H1 (cell line): ENCODE measurements at regions not wholly inside any gene's neighbourhood (a gene's known extent, or its start where the extent isn't known, plus 50 kb on each side); places are given as distances from the start of the nearest gene placed in this dataset.

Source experiments
- BACH1 ChIP-seq: IDR thresholded peaks from 2 replicates; pipeline ENCODE4 v1.6.1; 2012; ENCODE audit warnings: low read length, improper control_type of control experiment
- EGR1 ChIP-seq: IDR thresholded peaks from 2 replicates; pipeline ENCODE4 v1.6.1; 2011; ENCODE audit warnings: low read depth, low read length, borderline replicate concordance
- TAF7 ChIP-seq: optimal IDR thresholded peaks from 2 replicates; pipeline ENCODE3; 2011; ENCODE audit warnings: low read depth, mild to moderate bottlenecking, inconsistent platforms, low read length, moderate library complexity, borderline replicate concordance
- TF ChIP-seq, protein P1 (sequence below), 3 experiments: IDR thresholded peaks; 1 replicate in 2 of 3; 2 replicates in 1 of 3; pipeline versions ENCODE4 v1.5.1 to v1.6.1; 2011; ENCODE audit warnings: low read length in 3 of 3, mild to moderate bottlenecking in 3 of 3, inconsistent platforms in 2 of 3, low read depth in 1 of 3, moderate library complexity in 1 of 3; ENCODE audit not compliant: insufficient read depth in 1 of 3; ENCODE audit errors: control extremely low read depth in 1 of 3
- TF ChIP-seq, protein P2 (sequence below): IDR thresholded peaks from 2 replicates; pipeline ENCODE4 v1.6.1; 2012; ENCODE audit warnings: low read length, inconsistent platforms

DNA sequence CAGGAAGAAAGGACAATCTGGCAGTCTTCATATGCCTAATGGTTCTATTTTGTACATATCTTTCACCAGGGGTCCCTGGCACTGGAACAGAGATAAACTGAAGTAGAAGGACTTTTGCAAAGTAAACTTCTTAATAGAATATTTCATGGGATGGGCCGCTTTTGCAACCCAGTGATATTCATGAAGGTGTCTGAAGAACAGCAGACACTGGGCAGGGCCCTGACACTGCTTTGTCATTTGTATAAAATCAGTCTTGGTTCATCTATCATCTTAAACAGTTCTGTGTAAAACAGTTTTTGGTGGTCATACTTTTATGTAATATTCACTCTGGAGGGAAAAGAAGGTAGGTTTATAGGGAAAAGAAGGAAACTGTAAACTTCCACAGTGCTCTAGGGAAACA is 66.4 kb downstream of the TMEM200C start (continued):
- TF ChIP-seq, protein P1, sequence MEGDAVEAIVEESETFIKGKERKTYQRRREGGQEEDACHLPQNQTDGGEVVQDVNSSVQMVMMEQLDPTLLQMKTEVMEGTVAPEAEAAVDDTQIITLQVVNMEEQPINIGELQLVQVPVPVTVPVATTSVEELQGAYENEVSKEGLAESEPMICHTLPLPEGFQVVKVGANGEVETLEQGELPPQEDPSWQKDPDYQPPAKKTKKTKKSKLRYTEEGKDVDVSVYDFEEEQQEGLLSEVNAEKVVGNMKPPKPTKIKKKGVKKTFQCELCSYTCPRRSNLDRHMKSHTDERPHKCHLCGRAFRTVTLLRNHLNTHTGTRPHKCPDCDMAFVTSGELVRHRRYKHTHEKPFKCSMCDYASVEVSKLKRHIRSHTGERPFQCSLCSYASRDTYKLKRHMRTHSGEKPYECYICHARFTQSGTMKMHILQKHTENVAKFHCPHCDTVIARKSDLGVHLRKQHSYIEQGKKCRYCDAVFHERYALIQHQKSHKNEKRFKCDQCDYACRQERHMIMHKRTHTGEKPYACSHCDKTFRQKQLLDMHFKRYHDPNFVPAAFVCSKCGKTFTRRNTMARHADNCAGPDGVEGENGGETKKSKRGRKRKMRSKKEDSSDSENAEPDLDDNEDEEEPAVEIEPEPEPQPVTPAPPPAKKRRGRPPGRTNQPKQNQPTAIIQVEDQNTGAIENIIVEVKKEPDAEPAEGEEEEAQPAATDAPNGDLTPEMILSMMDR (IDR thresholded peaks at IDR 0.05; ENCODE audit: control extremely low read depth in 1 of 3, insufficient read depth in 1 of 3, low read depth in 1 of 3, low read length in 3 of 3) = no peak
- TF ChIP-seq TAF7 = no peak
- TF ChIP-seq EGR1 = no peak
- no peak for TF ChIP-seq BACH1
- TF ChIP-seq, protein P2, sequence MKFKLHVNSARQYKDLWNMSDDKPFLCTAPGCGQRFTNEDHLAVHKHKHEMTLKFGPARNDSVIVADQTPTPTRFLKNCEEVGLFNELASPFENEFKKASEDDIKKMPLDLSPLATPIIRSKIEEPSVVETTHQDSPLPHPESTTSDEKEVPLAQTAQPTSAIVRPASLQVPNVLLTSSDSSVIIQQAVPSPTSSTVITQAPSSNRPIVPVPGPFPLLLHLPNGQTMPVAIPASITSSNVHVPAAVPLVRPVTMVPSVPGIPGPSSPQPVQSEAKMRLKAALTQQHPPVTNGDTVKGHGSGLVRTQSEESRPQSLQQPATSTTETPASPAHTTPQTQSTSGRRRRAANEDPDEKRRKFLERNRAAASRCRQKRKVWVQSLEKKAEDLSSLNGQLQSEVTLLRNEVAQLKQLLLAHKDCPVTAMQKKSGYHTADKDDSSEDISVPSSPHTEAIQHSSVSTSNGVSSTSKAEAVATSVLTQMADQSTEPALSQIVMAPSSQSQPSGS = no peak
- TF ChIP-seq, all 59 proteins: peak for 0
